Stimulated activated CD4-positive, alpha-beta T cell treated with anti-CD3 and anti-CD28 coated beads, TNF-alpha, amount 100 ng/mL, for 1 hour (primary cell): ENCODE measurements at regions not wholly inside any gene's neighbourhood (a gene's known extent, or its start where the extent isn't known, plus 50 kb on each side); places are given as distances from the start of the nearest gene placed in this dataset.
"Not testable (repeated sequence)": the region's sequence is repeated elsewhere in the genome, so short reads cannot be mapped to it uniquely, and the experiment has no call there.

Experiments
- DNase-seq, 3 donors: peaks; one replicate each; pipeline ENCODE4 v3.0.0-alpha.2; 2020; ENCODE audit warnings: low read depth in 3 of 3, low spot score in 1 of 3

DNA sequence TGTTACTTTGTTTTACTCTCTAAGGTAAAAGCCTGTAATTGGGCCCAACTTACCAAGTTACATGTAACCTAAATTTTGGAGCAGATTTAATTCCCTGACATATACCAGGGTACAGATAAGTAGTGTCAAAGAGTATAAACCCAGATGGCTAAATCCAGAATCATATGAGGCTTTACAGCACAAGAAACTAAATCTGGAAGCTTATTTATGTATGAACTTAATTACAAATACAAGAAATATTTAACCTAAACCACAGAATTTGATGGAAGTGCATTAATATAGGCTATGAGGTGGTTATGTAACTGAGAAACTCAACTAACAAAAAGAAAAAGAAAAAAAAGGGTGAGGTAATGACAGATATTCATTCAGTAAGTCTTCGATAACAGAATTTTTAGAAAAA lies 930.2 kb upstream of the ALCAM start:
- DNase-seq, result no peak

DNA sequence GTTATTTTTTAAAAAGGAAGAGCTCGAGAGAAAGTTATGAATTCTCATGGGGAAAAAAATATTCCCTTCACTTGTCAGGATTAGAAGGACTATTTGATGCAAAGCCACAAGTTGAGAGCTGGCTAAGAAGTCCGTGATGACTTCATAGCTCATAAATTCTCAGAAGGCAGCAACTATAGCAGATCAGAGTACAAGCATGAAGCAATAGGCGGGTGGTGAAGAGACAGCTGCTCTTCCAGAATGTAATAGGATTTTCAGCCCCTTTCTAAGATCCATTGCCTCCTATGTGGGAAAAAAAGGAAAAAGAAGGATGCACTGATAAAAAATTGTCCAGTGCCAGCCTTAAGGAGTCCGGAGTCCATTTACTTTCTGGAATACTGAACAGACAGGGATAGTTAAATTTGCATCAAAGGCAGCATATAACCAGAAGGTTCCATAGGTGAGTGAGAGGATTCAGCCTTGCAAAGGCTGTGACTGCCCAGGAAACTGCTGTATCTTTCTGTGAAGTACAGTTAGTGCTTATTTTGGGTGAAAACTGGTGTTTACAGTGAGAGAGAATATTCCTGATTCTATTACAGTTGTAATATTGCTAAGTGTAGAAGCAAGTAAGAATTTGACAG lies 929.5 kb upstream of the ALCAM start:
- DNase-seq, result no peak

- DNase-seq, result no peak
Measured at GRCh38 chr3:104437891-104438290, 928.8 kb upstream of the ALCAM start.

DNA sequence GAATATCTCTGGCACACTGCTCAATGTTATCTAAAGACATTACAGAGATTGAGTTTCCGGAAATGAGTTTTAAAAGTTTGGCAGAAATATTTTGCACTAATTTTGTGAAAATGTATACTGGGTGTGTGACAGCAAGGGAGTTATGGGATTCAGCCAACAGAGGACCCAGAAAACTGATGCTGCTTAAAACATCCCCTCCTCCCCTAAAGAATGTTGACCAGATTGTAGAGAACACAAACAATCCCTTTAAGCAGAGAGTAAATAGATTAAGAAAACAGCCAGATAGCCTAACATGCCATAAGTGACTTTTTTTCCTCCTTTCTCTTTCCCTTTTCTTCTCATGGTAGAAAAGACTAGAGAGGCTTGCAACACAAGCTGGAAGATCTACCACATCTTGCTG lies 928.0 kb upstream of the ALCAM start:
- DNase-seq, result no peak

DNA sequence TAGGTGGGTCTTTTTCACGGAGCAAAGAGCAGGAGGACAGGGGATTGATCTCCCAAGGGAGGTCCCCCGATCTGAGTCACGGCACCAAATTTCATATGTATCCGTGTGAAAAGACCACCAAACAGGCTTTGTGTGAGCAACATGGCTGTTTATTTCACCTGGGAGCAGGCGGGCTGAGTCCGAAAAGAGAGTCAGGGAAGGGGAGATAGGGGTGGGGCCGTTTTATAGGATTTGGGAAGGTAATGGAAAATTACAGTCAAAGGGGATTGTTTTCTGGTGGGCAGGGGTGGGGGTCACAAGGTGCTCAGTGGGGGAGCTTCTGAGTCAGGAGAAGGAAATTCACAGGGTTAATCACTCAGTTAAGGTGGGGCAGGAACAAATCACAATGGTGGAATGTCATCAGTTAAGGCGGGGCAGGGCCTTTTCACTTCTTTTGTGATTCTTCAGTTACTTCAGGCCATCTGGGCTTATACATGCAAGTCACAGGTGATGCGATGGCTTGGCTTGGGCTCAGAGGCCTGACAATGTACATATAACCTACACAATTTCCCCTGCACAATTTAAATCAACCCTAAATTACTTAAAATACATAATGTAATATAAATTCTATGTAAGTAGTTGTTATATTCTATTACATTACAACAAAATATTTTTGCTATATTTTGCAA lies 921.3 kb upstream of the ALCAM start:
- DNase-seq, result not testable (repeated sequence)

DNA sequence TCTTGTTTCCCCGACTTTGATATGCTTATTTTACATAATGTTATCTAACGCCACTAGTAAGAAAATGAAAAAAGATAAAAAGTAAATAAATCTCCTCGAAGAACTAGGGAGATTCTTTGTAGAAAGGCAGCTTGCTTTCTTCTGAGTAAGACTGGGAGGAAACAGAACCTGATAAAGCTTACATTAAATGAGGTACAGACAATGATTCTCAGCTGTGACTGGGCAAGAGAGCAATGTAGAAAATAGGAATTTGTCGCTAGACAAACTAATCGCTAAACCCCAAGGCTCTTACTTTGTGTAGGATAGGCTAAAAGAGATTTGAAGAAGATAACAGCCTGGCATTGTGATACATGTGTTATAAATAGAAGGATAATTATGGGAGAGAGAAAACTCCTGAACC lies 919.0 kb upstream of the ALCAM start:
- no peak for DNase-seq

DNA sequence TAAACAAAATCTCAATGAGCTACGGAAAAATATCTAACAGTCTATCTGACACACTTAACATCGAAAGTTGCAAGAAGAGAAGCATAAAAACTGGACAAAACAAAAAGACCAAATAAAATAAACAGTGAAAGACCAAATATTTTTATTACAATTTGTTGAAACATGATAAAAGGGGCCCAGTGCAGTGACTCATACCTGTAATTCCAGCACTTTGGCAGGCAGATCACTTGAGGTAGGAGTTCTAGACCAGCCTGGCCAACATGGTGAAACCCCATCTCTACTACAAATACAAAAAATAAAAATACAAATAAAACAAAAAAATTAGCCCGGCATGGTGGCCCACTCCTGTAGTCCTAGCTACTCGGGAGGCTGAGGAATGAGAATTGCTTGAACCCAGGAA lies 914.0 kb upstream of the ALCAM start:
- DNase-seq, result no peak

DNA sequence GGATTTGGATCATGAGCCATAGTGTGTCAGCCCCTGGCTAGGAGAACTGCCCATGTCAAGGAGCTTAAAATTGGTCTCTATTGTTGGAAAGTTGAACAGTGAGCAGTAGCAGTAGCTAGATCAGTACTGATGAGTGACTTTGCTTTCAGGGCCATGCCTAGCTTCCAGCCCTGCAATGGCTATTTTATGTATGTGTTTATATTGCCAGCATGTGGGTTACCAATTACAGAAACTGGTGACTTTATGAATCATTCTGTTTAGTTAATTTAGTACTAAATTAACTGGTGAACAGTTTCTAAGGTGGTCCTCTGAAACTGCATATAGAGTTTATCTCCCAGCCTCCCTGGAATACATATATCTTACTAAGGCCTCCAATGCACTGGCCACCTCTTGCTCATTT lies 908.1 kb upstream of the ALCAM start:
- no peak for DNase-seq

DNA sequence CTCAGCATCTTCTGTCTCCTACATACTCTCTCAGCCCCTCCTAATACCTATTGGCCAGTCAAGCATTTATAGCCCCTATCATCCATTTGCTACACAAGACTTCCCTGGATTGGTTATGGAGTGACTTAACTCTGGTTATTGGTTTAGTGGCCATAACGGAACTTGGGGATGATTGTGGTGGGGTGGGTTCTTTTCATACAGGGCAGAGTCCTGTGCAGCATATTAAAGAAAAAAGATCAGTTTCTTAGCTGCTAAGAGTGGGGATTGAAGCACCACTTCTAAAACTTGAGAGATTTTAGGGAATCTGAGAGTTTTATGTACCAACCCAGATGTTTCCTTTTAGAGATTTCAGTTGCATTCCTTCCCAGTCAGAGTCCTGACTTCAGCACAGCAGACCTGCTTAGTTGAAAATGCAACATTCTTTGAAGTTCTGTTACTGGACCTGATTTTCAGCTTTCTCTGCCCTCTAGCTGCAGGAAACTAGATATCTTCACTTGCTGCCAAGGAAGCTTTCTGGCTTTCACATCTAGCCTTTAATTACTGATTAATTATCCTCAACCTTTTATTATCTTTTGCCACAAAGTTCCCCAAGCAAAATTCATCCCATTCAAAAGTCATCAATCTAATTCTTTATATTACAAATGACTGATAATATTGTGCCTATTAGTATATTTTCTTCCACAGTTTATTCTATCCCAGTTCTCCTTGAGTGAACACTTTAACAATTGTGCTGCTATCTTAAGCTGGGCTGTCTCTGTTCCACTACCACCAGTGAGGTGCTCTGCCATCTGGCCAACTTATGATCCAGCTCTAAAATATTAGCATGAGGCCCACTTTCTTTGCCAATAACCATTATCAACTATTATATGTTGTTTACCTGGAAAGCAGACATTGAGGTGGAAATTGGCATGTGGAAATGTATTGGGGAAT lies 906.0 kb upstream of the ALCAM start:
- no peak for DNase-seq

DNA sequence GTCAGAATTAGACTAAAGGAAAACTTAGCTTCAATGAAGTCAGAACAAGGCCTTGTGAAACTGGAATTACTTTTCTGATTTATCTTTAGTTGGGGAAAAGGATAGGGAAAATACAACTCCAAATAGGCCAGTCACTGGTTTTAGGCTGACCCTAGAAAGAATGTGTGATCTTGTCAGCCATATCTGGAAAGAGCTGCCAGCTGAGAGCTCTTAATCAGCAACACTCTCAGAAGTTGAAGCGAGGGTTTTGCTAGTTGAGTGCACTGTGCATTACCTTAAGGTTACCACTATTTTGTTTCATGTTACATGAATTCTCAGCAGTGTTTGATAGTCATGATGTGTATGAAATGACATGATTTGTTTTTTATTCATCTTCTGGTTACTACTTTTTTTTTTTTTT lies 905.3 kb upstream of the ALCAM start:
- no peak for DNase-seq

DNA sequence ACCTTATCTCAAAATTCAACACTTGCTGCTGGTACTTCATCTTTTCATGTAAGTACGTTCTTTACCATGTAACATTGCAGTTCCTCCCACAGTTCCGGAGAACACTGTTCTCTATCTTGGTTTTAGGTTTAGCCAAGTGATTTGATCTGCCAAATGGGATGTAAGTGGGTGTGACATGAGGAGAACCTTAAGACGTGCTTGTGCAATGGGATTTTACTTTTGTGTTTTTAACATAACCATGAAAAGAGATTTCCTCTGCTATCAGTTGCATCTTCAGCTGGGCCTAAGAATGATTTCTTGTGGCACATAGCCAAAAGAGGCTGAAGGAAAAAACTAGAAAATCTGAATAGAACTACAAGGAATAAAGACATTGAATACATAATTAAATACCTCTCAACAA lies 894.5 kb upstream of the ALCAM start:
- no peak for DNase-seq

DNA sequence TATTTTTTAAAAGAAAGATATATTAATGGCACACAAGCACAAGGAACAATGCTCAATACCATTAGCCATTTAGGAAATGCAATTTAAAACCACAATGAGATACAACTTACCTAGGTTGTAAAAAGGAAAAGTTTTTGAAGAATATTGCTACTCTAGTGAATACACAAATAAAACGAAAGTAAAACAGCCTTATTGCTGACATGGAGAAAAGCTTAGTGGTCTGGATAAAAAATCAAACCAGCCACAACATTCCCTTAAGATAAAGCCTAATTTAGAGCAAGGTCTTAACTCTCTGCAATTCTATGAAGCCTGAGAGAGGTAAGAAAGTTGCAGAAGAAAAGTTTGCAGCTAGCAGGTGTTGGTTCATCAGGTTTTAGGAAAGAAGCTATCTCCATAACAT lies 892.7 kb upstream of the ALCAM start:
- no peak for DNase-seq

DNA sequence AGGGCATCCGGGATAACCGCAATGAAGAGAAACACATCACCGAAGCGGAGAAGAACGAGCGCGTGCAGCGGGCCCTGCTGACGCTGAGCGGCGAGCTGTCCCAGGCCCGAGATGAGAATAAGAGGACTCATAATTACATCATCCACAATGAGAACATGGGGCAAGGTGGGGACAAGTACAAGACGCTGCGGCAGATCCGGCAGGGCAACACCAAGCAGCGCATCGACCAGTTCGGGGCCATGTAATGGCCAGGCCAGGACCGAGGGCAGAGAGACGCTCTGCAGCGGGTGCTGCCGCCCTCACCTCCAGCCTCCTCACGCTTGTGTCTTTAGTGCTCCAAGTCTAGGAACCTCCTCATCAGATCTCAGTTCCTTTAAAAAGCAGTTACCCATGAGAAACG lies 863.7 kb upstream of the ALCAM start:
- DNase-seq, result no peak

GRCh38 chr3:104510131-104510849 lies 856.4 kb upstream of the ALCAM start:
- DNase-seq, result no peak

DNA sequence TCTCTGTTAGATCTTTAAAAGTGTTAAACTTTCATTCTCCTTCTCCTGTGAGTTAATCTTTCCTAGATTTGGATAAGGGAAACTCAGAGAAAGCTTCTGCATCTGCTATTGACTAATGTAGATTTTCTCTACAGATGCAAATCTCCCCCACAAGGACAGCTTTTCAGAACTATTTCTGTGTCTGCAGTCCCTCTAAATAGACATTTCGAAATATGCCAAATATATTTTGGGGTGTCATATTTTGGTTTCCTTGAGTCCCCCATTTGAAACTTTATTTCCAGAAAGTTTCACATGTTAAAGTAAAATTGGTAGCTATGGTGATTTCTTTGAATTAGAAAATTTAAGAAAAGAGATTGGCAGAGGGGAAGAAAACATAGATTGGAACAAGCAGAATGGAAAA lies 852.3 kb upstream of the ALCAM start:
- DNase-seq, result no peak

GRCh38 chr3:104514776-104515175 lies 851.9 kb upstream of the ALCAM start:
- no peak for DNase-seq

DNA sequence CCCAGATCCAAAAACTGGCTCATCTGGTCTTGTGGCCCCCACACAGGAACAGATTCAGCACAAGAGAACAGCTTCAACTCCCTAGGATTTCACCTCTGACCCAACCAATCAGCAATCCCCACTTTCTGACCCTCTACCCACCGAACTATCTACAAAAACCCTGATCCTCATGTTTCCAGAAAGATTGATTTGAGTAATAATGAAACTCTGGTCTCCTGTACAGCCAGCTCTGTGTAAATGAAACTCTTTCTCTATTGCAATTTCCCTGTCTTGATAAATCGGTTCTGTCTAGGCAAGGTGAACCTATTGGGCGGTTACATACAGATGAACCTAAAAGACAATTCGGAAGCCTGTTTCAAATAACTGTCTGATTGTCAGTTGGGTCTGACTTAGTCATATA lies 847.6 kb upstream of the ALCAM start:
- DNase-seq, result no peak

DNA sequence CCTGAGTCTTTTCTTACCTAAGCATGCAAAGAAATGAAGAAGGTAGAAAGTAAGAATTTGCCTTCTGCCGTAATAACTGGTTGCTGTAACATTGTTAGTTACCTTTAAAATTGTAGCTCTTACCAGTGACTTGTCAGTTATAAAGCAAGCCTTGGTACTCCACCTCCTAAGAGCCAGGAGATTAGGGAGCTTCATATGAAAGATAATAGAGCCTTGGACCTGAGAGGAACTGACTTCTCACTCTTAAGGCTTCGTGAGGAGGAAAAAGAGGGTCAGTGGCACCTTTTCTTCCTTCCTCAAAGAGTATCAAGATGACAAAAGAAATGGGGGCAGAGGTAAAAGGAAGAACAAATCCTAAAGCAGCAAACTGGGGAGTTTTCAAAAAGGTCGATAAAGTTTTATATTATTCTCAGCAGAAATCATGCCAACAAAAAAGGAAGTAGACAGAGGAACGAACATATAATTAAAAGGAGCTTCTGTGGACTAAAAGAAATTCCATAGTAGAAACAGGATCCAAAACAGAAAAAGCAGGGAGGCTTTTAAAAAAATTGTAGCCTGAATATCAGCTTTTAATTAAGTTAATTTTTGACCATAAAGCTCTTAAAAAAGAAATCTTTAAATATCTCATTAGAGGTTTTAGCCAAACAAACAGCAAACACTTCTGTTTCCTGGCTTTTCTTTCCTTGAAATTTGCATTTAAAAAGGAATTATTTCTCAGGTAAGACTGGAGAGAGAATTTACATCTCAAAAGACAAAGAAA lies 847.1 kb upstream of the ALCAM start:
- no peak for DNase-seq

DNA sequence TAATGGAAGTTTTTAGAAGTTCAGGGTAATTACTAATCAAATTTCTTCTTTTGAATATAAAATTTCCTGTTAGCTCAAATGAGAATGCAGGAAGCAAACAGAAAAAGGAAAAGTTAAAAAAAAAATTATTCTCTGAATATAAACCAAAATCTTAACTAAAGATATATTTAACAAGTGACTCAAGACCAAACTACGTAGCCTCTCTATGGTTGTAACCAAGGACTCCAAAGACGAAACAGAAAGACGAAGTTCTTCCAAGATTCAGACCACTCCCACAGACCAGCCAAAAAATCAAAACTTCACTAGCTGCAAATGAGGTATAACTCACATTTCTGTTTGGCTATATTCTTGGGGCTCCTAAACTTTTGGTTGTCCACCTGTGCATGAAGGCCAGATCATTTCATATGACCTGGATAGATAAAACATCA lies 846.5 kb upstream of the ALCAM start:
- no peak for DNase-seq

DNA sequence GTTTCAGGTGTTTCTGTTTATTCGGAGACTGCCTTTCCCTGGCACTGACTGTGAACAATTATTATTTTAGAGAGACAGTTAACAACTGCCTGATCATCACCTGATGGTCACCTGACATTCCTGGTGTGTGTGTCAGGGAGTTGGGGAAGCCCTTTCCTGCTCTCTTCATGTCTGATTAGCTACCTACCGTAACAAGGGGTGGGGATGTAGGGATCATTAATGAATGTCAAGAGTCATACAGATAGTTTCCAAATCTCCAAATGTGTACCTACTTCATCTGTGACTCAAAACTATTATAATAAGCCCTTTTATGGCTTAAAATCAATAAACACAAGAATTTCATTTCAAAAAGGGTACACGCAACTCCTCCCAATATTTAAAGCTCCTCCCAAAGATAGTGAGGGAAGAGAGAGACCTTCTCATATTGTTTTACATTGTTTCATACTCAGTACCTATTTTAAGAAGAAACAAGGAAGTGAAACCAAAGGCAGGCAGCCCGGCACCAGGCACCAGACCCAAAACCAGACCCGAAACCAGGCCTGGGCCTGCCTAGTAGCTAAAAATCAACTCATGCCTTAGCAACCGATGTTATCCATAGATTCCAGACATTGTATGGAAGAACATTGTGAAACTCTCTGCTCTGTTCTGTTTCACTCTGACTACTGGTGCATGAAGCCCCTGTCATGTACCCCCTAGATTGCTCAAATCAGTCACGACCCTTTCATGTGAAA lies 844.9 kb upstream of the ALCAM start:
- no peak for DNase-seq
